GM21717 (cell line): ENCODE measurements at regions not wholly inside any gene's neighbourhood (a gene's known extent, or its start where the extent isn't known, plus 50 kb on each side); places are given as distances from the start of the nearest gene placed in this dataset.

Source experiments
- ATAC-seq: cut with Tn5 transposase; IDR thresholded peaks from one replicate; pipeline ENCODE4 v1.9.1; 2021; ENCODE audit warnings: mild to moderate bottlenecking, moderate library complexity; ENCODE audit not compliant: unreplicated experiment

GRCh38 chr21:16342932-16343331 is 613.1 kb downstream of the USP25 start:
- ATAC-seq = no peak

- no peak for ATAC-seq
Observed at GRCh38 chr21:16343776-16344175, 614.0 kb downstream of the USP25 start.

GRCh38 chr21:16345757-16346156 is 616.0 kb downstream of the USP25 start:
- no peak for ATAC-seq

- ATAC-seq = no peak
Observed at GRCh38 chr21:16347223-16347622, 617.4 kb downstream of the USP25 start.

- no peak for ATAC-seq
Observed at GRCh38 chr21:16353764-16354163, 624.0 kb downstream of the USP25 start.

GRCh38 chr21:16357994-16358393 is 628.2 kb downstream of the USP25 start:
- ATAC-seq = no peak

GRCh38 chr21:16358784-16359183 is 629.0 kb downstream of the USP25 start:
- no peak for ATAC-seq

- ATAC-seq = no peak
Observed at GRCh38 chr21:16363100-16363499, 633.3 kb downstream of the USP25 start.

GRCh38 chr21:16363518-16363917 is 633.7 kb downstream of the USP25 start:
- ATAC-seq = no peak

GRCh38 chr21:16366207-16366606 is 636.4 kb downstream of the USP25 start:
- ATAC-seq = no peak

- no peak for ATAC-seq
Observed at GRCh38 chr21:16367079-16367478, 637.3 kb downstream of the USP25 start.

- ATAC-seq = no peak
Observed at GRCh38 chr21:16370186-16370585, 640.4 kb downstream of the USP25 start.

GRCh38 chr21:16372586-16372985 is 642.8 kb downstream of the USP25 start:
- ATAC-seq = no peak

- no peak for ATAC-seq
Observed at GRCh38 chr21:16376673-16377072, 646.9 kb downstream of the USP25 start.

- ATAC-seq = no peak
Observed at GRCh38 chr21:16377120-16377658, 647.4 kb downstream of the USP25 start.

- ATAC-seq = no peak
Observed at GRCh38 chr21:16377857-16378256, 648.1 kb downstream of the USP25 start.

- no peak for ATAC-seq
Observed at GRCh38 chr21:16378525-16378924, 648.7 kb downstream of the USP25 start.

GRCh38 chr21:16388291-16388690 is 658.5 kb downstream of the USP25 start:
- ATAC-seq = no peak

GRCh38 chr21:16388911-16389560 is 659.3 kb downstream of the USP25 start:
- no peak for ATAC-seq

GRCh38 chr21:16389643-16390042 is 659.9 kb downstream of the USP25 start:
- no peak for ATAC-seq

GRCh38 chr21:16395285-16395684 is 665.5 kb downstream of the USP25 start:
- no peak for ATAC-seq

- ATAC-seq = no peak
Observed at GRCh38 chr21:16402752-16403151, 673.0 kb downstream of the USP25 start.

GRCh38 chr21:16404776-16405175 is 675.0 kb downstream of the USP25 start:
- no peak for ATAC-seq
